ENCODE measurements at regions not wholly inside any gene's neighbourhood (a gene's known extent, or its start where the extent isn't known, plus 50 kb on each side); places are given as distances from the start of the nearest gene placed in this dataset.
A peak's percentile ranks its signal among the peaks of the same experiment; 100 is the strongest.

DNA sequence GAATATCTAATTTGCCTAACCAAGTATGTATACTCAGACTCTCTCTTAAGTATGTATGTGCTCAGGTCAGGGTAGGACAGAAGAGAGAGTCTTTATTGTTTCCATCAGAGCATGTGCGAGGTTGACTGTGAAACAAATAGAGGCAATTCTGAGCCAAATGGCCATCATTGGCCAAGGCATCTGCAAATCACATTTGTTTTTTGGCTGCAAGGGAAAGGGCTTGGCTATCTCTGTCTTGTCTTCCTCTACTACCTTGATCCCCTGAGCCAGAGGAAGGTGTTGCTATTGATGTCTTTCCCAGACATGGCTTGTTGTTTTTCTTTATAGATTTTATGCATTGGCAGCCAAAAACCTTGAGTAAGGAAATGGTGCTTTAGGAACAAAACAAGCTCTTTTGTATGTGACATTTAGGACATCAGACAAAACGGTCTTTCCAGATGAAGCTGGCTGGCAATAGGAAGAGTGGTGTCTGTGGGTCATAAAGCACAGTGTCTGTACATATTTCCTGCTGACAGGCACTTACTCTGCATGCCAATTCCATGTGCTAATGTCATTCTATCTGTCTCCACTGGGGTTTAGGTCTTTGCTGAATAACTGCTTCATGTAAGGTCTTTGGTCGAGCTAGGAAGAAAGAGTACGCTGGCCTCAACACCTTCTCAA lies 163.3 kb downstream of the BRINP2 start:
- DNase-seq = peak; percentile 64

Data from tongue (tissue), 1 donor.